ENCODE measurements at regions not wholly inside any gene's neighbourhood (a gene's known extent, or its start where the extent isn't known, plus 50 kb on each side); places are given as distances from the start of the nearest gene placed in this dataset.

- TF ChIP-seq CTCF (IDR thresholded peaks at IDR 0.05; ENCODE audit: insufficient read depth, low read length, poor library complexity, severe bottlenecking), result no peak
- no peak for TF ChIP-seq EZH2phosphoT487 (conservative IDR thresholded peaks at IDR 0.05; ENCODE audit: low read length)
These were observed 100.7 kb upstream of the AMOT start for GRCh38 chrX:112941209-112941837.
